IMR-90 (cell line): ENCODE measurements at regions not wholly inside any gene's neighbourhood (a gene's known extent, or its start where the extent isn't known, plus 50 kb on each side); places are given as distances from the start of the nearest gene placed in this dataset.

Source experiments
- CTCF ChIP-seq: conservative IDR thresholded peaks from 2 replicates; pipeline ENCODE4 v1.5.1; 2012; ENCODE audit warnings: mild to moderate bottlenecking, low read depth, low read length, improper control_type of control experiment
- MAFK ChIP-seq: IDR thresholded peaks from 2 replicates; pipeline ENCODE4 v1.6.1; 2012; ENCODE audit warnings: low read depth, low read length, improper control_type of control experiment
- MXI1 ChIP-seq: IDR thresholded peaks from 2 replicates; pipeline ENCODE4 v1.6.1; 2012; ENCODE audit warnings: low read depth, mild to moderate bottlenecking, low read length, moderate library complexity, borderline replicate concordance
- POLR2A ChIP-seq: IDR thresholded peaks from 2 replicates; pipeline ENCODE4 v1.6.1; 2012; ENCODE audit warnings: mild to moderate bottlenecking, low read depth, low read length
- RAD21 ChIP-seq: IDR thresholded peaks from 2 replicates; pipeline ENCODE4 v1.6.1; 2012; ENCODE audit warnings: low read length, improper control_type of control experiment
- RCOR1 ChIP-seq: IDR thresholded peaks from 2 replicates; pipeline ENCODE4 v1.6.1; 2012; ENCODE audit warnings: mild to moderate bottlenecking, low read length, improper control_type of control experiment; ENCODE audit not compliant: insufficient replicate concordance

GRCh38 chr10:117790621-117791020 lies 248.1 kb downstream of the EMX2 start:
- no peak for TF ChIP-seq CTCF
- no peak for TF ChIP-seq MAFK
- no peak for TF ChIP-seq POLR2A
- no peak for TF ChIP-seq RCOR1
- no peak for TF ChIP-seq RAD21
- TF ChIP-seq MXI1 = no peak
